IMR-90 (cell line): ENCODE measurements at regions not wholly inside any gene's neighbourhood (a gene's known extent, or its start where the extent isn't known, plus 50 kb on each side); places are given as distances from the start of the nearest gene placed in this dataset.
A peak's percentile ranks its signal among the peaks of the same experiment; 100 is the strongest.
"Not testable (repeated sequence)": the region's sequence is repeated elsewhere in the genome, so short reads cannot be mapped to it uniquely, and the experiment has no call there.

ENCODE experiments used
- ATAC-seq: fragments of 200-7000 bp; cut with Tn5 transposase; 2 replicates; pipeline ENCODE4 v1.9.1; 2020; ENCODE audit warnings: low read depth, mild to moderate bottlenecking, moderate library complexity
- BruUV-seq: library from RNA; stranded (reverse); fragments of 400-500 nt; replicated peaks from 2 replicates; lab custom pipeline; 2021; lab: Mats Ljungman, UMichigan
- CTCF ChIA-PET: fragments of 300-600 bp; formaldehyde crosslinking; extraction: SDS; loops from one replicate; lab custom pipeline; 2021; ENCODE audit warnings: antibody characterized with exemption; lab: Yijun Ruan, JAX
- POLR2A ChIA-PET: fragments of 300-600 bp; sonication (Branson Sonifier 250); formaldehyde crosslinking; loops from one replicate; lab custom pipeline; 2022; ENCODE audit warnings: antibody characterized with exemption; ENCODE audit not compliant: unreplicated experiment; lab: Charles Lee
- DNase-seq: peaks from one replicate; pipeline ENCODE4 v3.0.0; 2013
- H2AFZ ChIP-seq: replicated peaks from 2 replicates; pipeline ENCODE3; 2013; ENCODE audit warnings: low read length, mild to moderate bottlenecking; ENCODE audit not compliant: poor library complexity
- H2AK5ac ChIP-seq: 2 replicates; pipeline ENCODE4 v1.6.1; 2013; ENCODE audit warnings: low read depth, low read length, inconsistent platforms
- H2AK9ac ChIP-seq: replicated peaks from 2 replicates; pipeline ENCODE3; 2013; ENCODE audit warnings: mild to moderate bottlenecking, low read depth, low read length, moderate library complexity; ENCODE audit not compliant: poor library complexity
- H2BK120ac ChIP-seq: 2 replicates; pipeline ENCODE4 v1.6.1; 2013; ENCODE audit warnings: low read depth, low read length, inconsistent platforms
- H2BK15ac ChIP-seq: 3 replicates; pipeline ENCODE4 v1.6.1; 2013; ENCODE audit warnings: low read depth, low read length, inconsistent platforms
- H2BK20ac ChIP-seq: 2 replicates; pipeline ENCODE4 v1.6.1; 2013; ENCODE audit warnings: low read depth, mild to moderate bottlenecking, inconsistent platforms, low read length, moderate library complexity
- H2BK5ac ChIP-seq: 2 replicates; pipeline ENCODE4 v1.6.1; 2013; ENCODE audit warnings: mild to moderate bottlenecking, low read depth, low read length, inconsistent platforms; ENCODE audit not compliant: poor library complexity, severe bottlenecking
- H3K14ac ChIP-seq: replicated peaks from 2 replicates; pipeline ENCODE4 v1.6.1; 2013; ENCODE audit warnings: low read depth, low read length, inconsistent platforms
- H3K18ac ChIP-seq: 2 replicates; pipeline ENCODE4 v1.6.1; 2013; ENCODE audit warnings: low read depth, low read length, control low read depth
- H3K23ac ChIP-seq: 2 replicates; pipeline ENCODE4 v1.6.1; 2013; ENCODE audit warnings: low read depth, low read length, inconsistent platforms
- H3K27ac ChIP-seq: 2 replicates; pipeline ENCODE4 v1.5.1; 2013; ENCODE audit warnings: mild to moderate bottlenecking, control low read depth, low read length; ENCODE audit not compliant: insufficient read depth
- H3K27me3 ChIP-seq: 2 replicates; pipeline ENCODE4 v1.6.1; 2013; ENCODE audit warnings: low read length; ENCODE audit not compliant: control insufficient read depth, insufficient read depth
- H3K36me3 ChIP-seq: 2 replicates; pipeline ENCODE4 v1.6.1; 2013; ENCODE audit warnings: low read length, mixed read lengths; ENCODE audit not compliant: control insufficient read depth, insufficient read depth
- H3K4ac ChIP-seq: 2 replicates; pipeline ENCODE4 v1.6.1; 2013; ENCODE audit warnings: low read depth, low read length, inconsistent platforms
- H3K4me1 ChIP-seq: 2 replicates; pipeline ENCODE4 v1.6.1; 2013; ENCODE audit warnings: low read length, mixed read lengths; ENCODE audit not compliant: control insufficient read depth, insufficient read depth
- H3K4me2 ChIP-seq: 2 replicates; pipeline ENCODE4 v1.6.1; 2013; ENCODE audit warnings: low read depth, mild to moderate bottlenecking, control low read depth, low read length, moderate library complexity
- H3K4me3 ChIP-seq: 2 replicates; pipeline ENCODE4 v1.5.1; 2013; ENCODE audit warnings: low read depth, mild to moderate bottlenecking, control low read depth, low read length, moderate library complexity; ENCODE audit not compliant: insufficient read depth
- H3K56ac ChIP-seq: 2 replicates; pipeline ENCODE4 v1.6.1; 2013; ENCODE audit warnings: low read length, inconsistent platforms; ENCODE audit not compliant: insufficient read depth; ENCODE audit errors: extremely low read depth
- H3K79me1 ChIP-seq, 2 experiments: 2 replicates each; pipeline ENCODE4 v1.6.1; 2013; ENCODE audit warnings: low read length in 2 of 2, inconsistent platforms in 1 of 2, low read depth in 1 of 2
- H3K9ac ChIP-seq: 2 replicates; pipeline ENCODE4 v1.6.1; 2013; ENCODE audit warnings: low read depth, low read length, control low read depth
- H3K9me1 ChIP-seq: 2 replicates; pipeline ENCODE4 v1.6.1; 2013; ENCODE audit warnings: low read length, inconsistent platforms; ENCODE audit not compliant: insufficient read depth
- H3K9me3 ChIP-seq: 2 replicates; pipeline ENCODE4 v1.6.1; 2013; ENCODE audit warnings: low read length; ENCODE audit not compliant: control insufficient read depth, insufficient read depth
- H4K20me1 ChIP-seq: 2 replicates; pipeline ENCODE4 v1.6.1; 2013; ENCODE audit warnings: low read length, inconsistent platforms; ENCODE audit not compliant: insufficient read depth
- H4K5ac ChIP-seq: 2 replicates; pipeline ENCODE4 v1.6.1; 2013; ENCODE audit warnings: mild to moderate bottlenecking, low read depth, low read length, control low read depth
- H4K8ac ChIP-seq, 2 experiments: 2 replicates each; pipeline ENCODE4 v1.6.1; 2013; ENCODE audit warnings: low read depth in 2 of 2, low read length in 2 of 2, control low read depth in 1 of 2, inconsistent platforms in 1 of 2
- H4K91ac ChIP-seq: 2 replicates; pipeline ENCODE4 v1.6.1; 2013; ENCODE audit warnings: low read depth, low read length, inconsistent platforms; ENCODE audit not compliant: insufficient read depth
- CHD1 ChIP-seq: IDR thresholded peaks from 2 replicates; pipeline ENCODE4 v1.6.1; 2012; ENCODE audit warnings: low read depth, low read length, improper control_type of control experiment
- WGBS, 2 experiments: methylation state at CpG; one replicate each; pipeline versions ENCODE4 v1.1.5 to v1.1.7; 2013; ENCODE audit warnings: missing lambda C conversion rate in 2 of 2; ENCODE audit not compliant: insufficient read length in 1 of 2; ENCODE audit errors: extremely low coverage in 2 of 2; 5-methylcytosine and 5-hydroxymethylcytosine counted together
- dilution Hi-C: fragments of 300-500 bp; cut with HindIII; formaldehyde crosslinking; loops from one replicate; pipeline ENCODE4 v1.14.3; 2018; ENCODE audit warnings: low sequenced_read_pairs; ENCODE audit not compliant: unreplicated experiment
- in situ Hi-C: fragments of 300-500 bp; cut with MboI; formaldehyde crosslinking; loops from 3 replicates; pipeline ENCODE4 v1.14.3; 2019; ENCODE audit warnings: low sequenced_read_pairs, inconsistent platforms, mixed read lengths
- intact Hi-C: fragments of 100-400 bp; cut with micrococcal nuclease; formaldehyde crosslinking; loops from 2 replicates; pipeline ENCODE4 v1.10.0; 2022

- no TSS peak for BruUV-seq
These were observed 108.8 kb upstream of the SYNCRIP start for GRCh38 chr6:85751374-85752055.

GRCh38 chr6:85750146-85750545, 107.5 kb upstream of the SYNCRIP start:
- DNase-seq, H2BK15ac ChIP-seq, H3K79me1 ChIP-seq, ATAC-seq, H3K14ac ChIP-seq, H3K27ac ChIP-seq, H2AFZ ChIP-seq, H3K56ac ChIP-seq, H2AK5ac ChIP-seq, H2BK5ac ChIP-seq, BruUV-seq, H2AK9ac ChIP-seq, H3K9ac ChIP-seq, H4K20me1 ChIP-seq, H4K5ac ChIP-seq, H4K8ac ChIP-seq, H3K4ac ChIP-seq, dilution Hi-C loops, H3K18ac ChIP-seq, H3K4me2 ChIP-seq, H3K9me1 ChIP-seq, H3K4me3 ChIP-seq, POLR2A ChIA-PET, H3K36me3 ChIP-seq, H3K23ac ChIP-seq, H3K4me1 ChIP-seq, H4K91ac ChIP-seq, H2BK120ac ChIP-seq, H3K27me3 ChIP-seq, intact Hi-C loops, H3K9me3 ChIP-seq: not testable (repeated sequence)
- in situ Hi-C loops, result loop anchor here (25.0 kb wide), 2 partner anchors 1112 to 1262 kb away; no protein-coding TSS in a partner anchor
- no CpG with 5 or more reads among the region's 2 CpGs for WGBS, 2 experiments
- 0 out of 2 replicates have a peak overlapping the region, but pooled peaks have one; percentile 7 for H2BK20ac ChIP-seq
- CTCF ChIA-PET, result interaction anchor here (0.6 kb wide), 1 partner anchor 202 kb away, joined by 5 read pairs; no protein-coding TSS in a partner anchor

More at GRCh38 chr6:85751374-85752055, 108.8 kb upstream of the SYNCRIP start:
- Histone ChIP-seq H2AFZ (no peak overlapping the region), H2BK120ac (no peak overlapping the region), H4K20me1 (no peaks in the 10 kb centered on the region), H3K18ac (no peak overlapping the region), H3K14ac (no peak overlapping the region), H3K9me1 (no peaks in the 10 kb centered on the region), H3K4ac (no peak overlapping the region), H2BK15ac (no peak overlapping the region), H3K4me1 (peaks cover 2% of the 10 kb centered on the region; the same call in 1 of the 2 replicates), H4K5ac (no peak overlapping the region), H3K79me1 (no peaks in the 10 kb centered on the region), H3K4me2 (no peak overlapping the region), H2AK9ac (no peak overlapping the region), H3K27me3 (no peaks in the 10 kb centered on the region; the same call in 1 of the 2 replicates), H3K4me3 (no peak overlapping the region), H3K27ac (no peak overlapping the region), H2AK5ac (no peak overlapping the region), H3K36me3 (no peaks in the 10 kb centered on the region), H3K9ac (no peak overlapping the region), H2BK20ac (no peak overlapping the region), H3K23ac (no peak overlapping the region), H3K56ac (no peak overlapping the region), H3K9me3 (no peaks in the 10 kb centered on the region), H2BK5ac (no peak overlapping the region), H4K8ac (no peak overlapping the region), H4K91ac (no peak overlapping the region)
- ATAC-seq, result no peak
- POLR2A ChIA-PET, result no interaction called here
- intact Hi-C loops (no loop called here), in situ Hi-C loops (loop anchor here (25.0 kb wide), 2 partner anchors 1111 to 1261 kb away; no protein-coding TSS in a partner anchor), dilution Hi-C loops (no loop called here)
- CTCF ChIA-PET, result no interaction called here
- no peak for TF ChIP-seq CHD1
- no peak for DNase-seq
- WGBS, 2 experiments, result 80% methylated on average over 3 of the region's 5 CpGs; no CpG with 5 or more reads in 1 of the 2 experiments
